Lung (tissue), 11 donors: ENCODE measurements at regions not wholly inside any gene's neighbourhood (a gene's known extent, or its start where the extent isn't known, plus 50 kb on each side); places are given as distances from the start of the nearest gene placed in this dataset.

Source experiments
- ATAC-seq: fragments of 200-7000 bp; cut with Tn5 transposase; one replicate; pipeline ENCODE4 v1.9.1; 2020; ENCODE audit warnings: moderate number of reproducible peaks; ENCODE audit not compliant: insufficient read depth, low FRiP score
- DNase-seq, 3 donors: peaks; one replicate each; pipeline ENCODE4 v3.0.0-alpha.2; 2013 to 2017
- H3K27ac ChIP-seq, 2 donors: one replicate each; pipeline ENCODE4 v1.5.1; 2013; ENCODE audit warnings: mild to moderate bottlenecking in 2 of 2, moderate library complexity in 2 of 2, control low read depth in 1 of 2, inconsistent platforms in 1 of 2, low read depth in 1 of 2, low read length in 1 of 2
- H3K27me3 ChIP-seq, 3 donors: one replicate each; pipeline ENCODE4 v1.5.1; 2013; ENCODE audit warnings: low read length in 2 of 3; ENCODE audit not compliant: control insufficient read depth in 3 of 3, insufficient read depth in 3 of 3
- H3K36me3 ChIP-seq, 4 donors: one replicate each; pipeline ENCODE4 v1.5.1; 2013; ENCODE audit warnings: low read length in 4 of 4, mild to moderate bottlenecking in 1 of 4, moderate library complexity in 1 of 4; ENCODE audit not compliant: control insufficient read depth in 4 of 4, insufficient read depth in 4 of 4
- H3K4me1 ChIP-seq, 5 donors: one replicate each; pipeline ENCODE4 v1.5.1; 2013; ENCODE audit warnings: low read length in 5 of 5, mild to moderate bottlenecking in 2 of 5, moderate library complexity in 1 of 5; ENCODE audit not compliant: control insufficient read depth in 5 of 5, insufficient read depth in 5 of 5
- H3K4me3 ChIP-seq: one replicate; pipeline ENCODE4 v1.5.1; 2013; ENCODE audit warnings: mild to moderate bottlenecking, control low read depth, moderate library complexity
- H3K9ac ChIP-seq, 2 donors: one replicate each; pipeline ENCODE4 v1.5.1; 2013; ENCODE audit warnings: low read length in 2 of 2, control low read depth in 1 of 2; ENCODE audit not compliant: insufficient read depth in 1 of 2
- H3K9me3 ChIP-seq, 4 donors: one replicate each; pipeline ENCODE4 v1.5.1; 2013; ENCODE audit warnings: low read length in 3 of 4, mild to moderate bottlenecking in 1 of 4, moderate library complexity in 1 of 4; ENCODE audit not compliant: control insufficient read depth in 4 of 4, insufficient read depth in 3 of 4
- CTCF ChIP-seq: IDR thresholded peaks from 2 replicates; pipeline ENCODE4 v1.5.1; 2012; ENCODE audit warnings: mild to moderate bottlenecking; ENCODE audit errors: control extremely low read depth, extremely low read depth
- WGBS, 2 donors: extraction: QIAGEN DNeasy Blood & Tissue Kit; methylation state at CpG; one replicate each; pipeline ENCODE4 v1.1.7; 2013; 5-methylcytosine and 5-hydroxymethylcytosine counted together
- donor health status: control.
- donor health status: control.
- donor health status: Bipolar disorder and iron deficiency.
- donor health status: healthy.
- donor health status: DM: yes; HTN: yes; CAD: no.

- Histone ChIP-seq H3K9ac (no peak overlapping the region), H3K27ac (no peak overlapping the region), H3K27me3 (no peaks in the 10 kb centered on the region), H3K9me3 (peaks cover 0 to 4% (median 0%) of the 10 kb centered on the region in 4 donors), H3K4me3 (no peak overlapping the region), H3K4me1 (no peaks in the 10 kb centered on the region), H3K36me3 (no peaks in the 10 kb centered on the region)
- ATAC-seq, result no peak
- no peak for TF ChIP-seq CTCF
- WGBS, 2 donors, result 62 to 69% methylated on average over 8 of the region's 8 CpGs
- DNase-seq, result peak in 1 of 3 donors; percentile 20
Measured at GRCh38 chr13:42728507-42729180, 52.7 kb upstream of the FAM216B start.

GRCh38 chr13:42729857-42730402 lies 51.5 kb upstream of the FAM216B start:
- peaks cover 0 to 4% (median 0%) of the 10 kb centered on the region in 4 donors for H3K9me3 ChIP-seq
- no peak overlapping the region for H3K9ac ChIP-seq
- WGBS, 2 donors, result 98 to 100% methylated on average over 1 of the region's 1 CpG
- no peak overlapping the region for H3K4me3 ChIP-seq
- no peak overlapping the region for H3K27ac ChIP-seq
- no peaks in the 10 kb centered on the region for H3K4me1 ChIP-seq
- no peaks in the 10 kb centered on the region for H3K27me3 ChIP-seq
- H3K36me3 ChIP-seq, result no peaks in the 10 kb centered on the region
- no peak for ATAC-seq
- DNase-seq, result no peak
- TF ChIP-seq CTCF, result no peak
